Activated CD8-positive, alpha-beta memory T cell treated with anti-CD3 and anti-CD28 coated beads, Interleukin-2, amount 50 U/mL, for 1 hour (primary cell): ENCODE measurements at regions not wholly inside any gene's neighbourhood (a gene's known extent, or its start where the extent isn't known, plus 50 kb on each side); places are given as distances from the start of the nearest gene placed in this dataset.
"Not testable (repeated sequence)": the region's sequence is repeated elsewhere in the genome, so short reads cannot be mapped to it uniquely, and the experiment has no call there.

Source experiments
- DNase-seq: peaks from one replicate; pipeline ENCODE4 v3.0.0-alpha.2; 2020; ENCODE audit errors: extremely low read depth

DNA sequence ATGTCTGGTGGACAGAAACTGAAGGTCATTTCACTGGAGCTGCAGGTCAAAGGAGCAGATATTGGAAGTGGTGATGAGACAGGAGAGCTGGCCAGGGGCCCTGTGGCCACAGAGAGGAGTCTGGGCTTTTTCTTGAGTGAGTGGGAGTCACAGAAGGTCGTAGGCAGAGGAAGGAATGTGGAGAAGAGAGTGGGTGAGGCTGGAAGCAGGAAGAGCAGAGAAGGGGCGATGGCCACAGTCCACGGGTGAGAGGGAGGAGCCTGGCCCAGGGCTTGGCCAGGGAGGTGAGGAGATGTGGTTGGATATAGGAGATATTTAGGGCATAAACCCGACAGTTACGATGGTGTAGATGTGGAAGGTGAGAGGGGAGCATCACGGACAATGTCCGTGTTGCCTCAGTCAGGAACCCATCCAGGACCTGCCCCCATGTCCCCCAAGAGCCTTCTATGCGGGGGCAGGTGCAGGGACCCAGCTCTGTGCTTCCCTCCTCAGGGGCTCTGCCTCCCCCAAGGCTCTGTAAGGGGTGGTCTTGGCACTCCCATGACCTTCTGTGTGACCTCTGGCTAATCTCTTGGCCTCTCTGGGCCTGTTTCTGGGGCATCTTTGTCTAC lies 150.5 kb upstream of the PTPN1 start:
- DNase-seq = no peak

DNA sequence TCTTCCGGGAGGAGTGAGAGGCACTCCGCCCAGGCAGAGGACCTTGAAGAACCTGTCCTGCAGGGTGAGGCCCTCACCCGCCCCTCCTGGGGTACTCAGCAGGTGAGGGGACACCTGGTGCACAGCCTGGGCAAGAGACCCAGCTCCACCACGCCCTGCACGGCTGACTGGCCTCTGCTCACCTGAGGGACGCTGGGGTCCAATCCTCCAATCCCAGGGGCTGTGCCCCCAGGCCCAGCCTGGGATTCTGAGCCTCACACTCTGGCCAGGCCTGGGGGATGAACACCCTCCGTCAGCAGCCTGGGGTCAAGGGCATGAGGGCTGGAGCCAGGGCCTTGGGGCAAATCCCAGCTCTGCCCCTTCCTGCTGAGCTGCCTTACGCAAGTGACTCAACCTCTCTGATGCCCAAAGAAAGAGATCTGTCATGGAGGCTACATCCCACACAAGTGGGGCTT lies 149.9 kb upstream of the PTPN1 start:
- no peak for DNase-seq

DNA sequence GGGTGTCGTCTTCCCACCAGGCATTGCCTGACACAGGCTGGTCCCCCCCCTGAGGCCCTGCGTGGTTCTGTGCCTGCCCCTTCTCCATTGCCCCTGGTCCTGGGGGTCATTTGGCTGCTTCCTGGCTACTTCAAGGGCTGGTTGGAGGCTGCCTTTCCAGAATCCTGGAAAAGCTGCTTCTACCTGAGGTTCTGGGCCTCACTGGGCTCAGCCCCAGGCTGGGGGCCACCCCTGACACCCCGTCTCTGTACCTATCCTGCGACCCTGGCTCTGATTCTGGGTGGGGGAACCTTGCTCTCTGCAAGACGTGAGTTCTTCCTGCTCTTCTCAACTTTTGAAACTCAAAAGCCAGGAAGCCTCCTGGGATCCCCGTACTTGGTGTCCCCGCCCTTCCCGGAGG lies 149.3 kb upstream of the PTPN1 start:
- DNase-seq = no peak

DNA sequence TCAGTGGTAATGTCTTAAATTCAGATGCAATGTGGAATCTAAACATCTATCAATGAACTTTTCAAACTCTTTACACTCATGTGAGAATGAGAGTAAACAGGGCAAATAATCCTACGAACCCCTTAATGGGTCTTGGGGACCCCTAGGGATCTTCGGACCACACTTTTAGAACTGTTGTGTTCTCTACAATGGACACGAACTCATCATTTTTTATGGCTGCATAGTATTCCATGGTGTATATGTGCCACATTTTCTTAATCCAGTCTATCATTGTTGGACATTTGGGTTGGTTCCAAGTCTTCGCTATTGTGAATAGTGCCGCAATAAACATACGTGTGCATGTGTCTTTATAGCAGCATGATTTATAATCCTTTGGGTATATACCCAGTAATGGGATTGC lies 148.0 kb upstream of the PTPN1 start:
- DNase-seq = not testable (repeated sequence)

DNA sequence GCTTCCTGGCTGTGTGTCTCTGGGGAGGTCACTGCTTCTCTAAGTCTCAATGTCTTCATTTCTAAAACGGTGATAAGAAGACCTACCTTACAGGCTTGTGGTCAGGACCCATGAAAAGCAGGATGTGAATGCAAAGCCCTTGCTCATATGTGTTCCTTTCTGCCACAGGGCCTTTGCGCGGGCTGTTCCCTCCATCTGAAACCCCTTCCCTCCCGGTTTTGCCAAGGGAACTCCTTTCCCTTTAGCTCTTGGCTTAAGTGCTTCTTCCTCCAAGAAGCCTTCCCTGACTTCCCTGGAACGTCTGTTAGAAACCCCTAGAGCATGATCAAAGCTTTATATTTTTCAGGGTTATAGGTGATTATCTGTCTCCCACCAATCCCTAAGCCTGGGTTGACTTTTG lies 147.2 kb upstream of the PTPN1 start:
- no peak for DNase-seq

DNA sequence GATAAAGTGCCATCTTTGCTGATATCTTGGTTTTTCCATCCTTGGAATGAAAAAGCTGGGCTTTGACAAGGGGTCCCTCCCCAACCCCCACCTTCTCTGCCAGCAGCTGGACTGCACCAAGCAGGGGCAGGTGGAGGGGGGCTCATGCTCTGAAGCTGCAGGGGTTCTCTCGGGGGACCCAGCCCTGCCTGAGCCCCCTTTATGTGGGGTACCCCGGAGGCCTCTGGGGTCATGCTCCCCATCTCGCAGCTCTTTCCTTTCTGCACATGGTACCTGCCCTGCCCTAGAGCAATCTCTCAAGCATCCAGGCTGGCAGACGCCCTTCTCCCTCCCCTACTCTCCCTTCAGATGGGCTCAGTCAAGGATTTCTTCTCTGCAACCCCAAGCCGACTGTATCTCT lies 146.7 kb upstream of the PTPN1 start:
- no peak for DNase-seq

DNA sequence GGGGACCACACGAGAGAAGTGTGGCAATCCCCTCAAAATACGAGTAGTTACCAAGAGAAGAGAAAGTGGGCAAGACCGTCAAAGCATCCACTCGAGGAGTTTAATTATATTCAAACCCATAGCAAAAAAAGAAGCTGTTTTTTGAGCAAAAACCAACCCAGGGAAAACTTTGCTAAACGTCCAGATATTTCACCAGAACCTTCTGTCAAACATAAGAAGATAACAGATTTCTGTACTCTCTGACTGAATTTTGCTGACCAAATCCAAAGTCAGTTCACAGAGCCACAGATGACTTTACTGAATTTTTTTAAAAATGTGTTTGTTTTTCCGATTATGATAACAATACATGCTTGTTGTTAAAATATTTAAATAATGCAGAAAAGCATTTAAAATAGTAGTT lies 145.6 kb upstream of the PTPN1 start:
- no peak for DNase-seq

DNA sequence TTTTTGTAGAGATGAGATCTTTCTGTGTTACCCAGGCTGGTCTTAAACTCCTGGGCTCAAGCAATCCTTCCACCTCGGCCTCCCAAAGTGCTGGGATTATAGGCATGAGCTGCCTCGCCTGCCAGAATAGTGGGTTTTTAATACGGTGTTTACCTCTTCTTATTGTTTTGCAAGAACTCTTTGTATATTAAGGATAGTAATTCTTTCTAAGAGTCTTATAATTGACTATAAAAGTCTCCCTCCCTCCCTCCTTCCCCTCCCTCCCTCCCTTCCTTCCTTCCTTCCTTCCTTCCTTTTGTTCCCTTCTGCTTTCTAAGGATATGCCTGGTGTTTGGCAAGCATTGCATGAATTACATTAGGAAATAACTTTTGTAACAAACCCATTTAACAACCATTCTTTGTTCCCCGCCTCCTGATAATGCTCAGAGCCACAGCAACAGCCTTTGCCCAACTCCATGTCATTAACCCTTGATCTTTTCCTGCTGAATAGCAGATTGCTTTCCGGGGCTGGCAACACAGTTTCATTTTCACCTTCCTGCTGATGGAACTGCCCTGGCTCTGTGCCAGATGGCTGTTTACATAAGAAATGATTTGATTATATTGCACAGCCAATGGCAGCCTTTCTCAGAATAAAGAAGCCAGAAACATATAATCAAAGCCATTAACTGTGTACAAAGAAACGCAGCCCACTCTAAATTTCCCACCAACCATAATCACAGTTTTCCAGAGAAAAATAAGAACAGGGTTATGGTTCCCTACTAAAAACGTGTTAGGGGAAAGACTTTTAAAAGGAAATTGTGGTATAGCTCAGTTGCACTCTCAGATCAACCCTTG lies 143.7 kb upstream of the PTPN1 start:
- no peak for DNase-seq

DNA sequence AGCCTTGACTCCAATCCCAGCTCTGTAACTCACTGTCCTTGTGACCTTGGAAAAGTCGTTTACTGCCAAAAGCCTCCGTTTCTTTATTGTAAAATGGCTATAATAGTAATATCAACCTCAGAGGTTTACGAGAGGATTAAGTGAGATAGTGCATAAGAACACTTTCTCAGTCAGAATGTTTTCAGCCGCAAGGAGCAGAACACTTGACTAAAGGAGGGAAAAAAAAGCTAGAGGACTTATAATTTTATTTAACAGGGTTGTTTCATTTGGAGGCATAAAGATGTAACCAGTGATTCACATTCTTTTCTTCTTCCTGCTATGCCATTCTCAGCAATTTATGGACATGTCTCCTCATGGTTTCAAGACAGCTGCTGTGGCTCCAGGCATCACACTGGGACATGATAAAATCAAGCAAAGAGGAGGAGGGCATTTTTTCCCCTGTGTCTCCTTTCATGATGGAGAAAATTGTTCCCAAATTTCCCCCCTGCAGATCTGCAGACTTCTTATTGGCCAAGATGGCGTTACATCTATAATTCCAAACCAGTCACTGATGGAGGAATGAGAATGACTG lies 143.0 kb upstream of the PTPN1 start:
- DNase-seq = no peak

DNA sequence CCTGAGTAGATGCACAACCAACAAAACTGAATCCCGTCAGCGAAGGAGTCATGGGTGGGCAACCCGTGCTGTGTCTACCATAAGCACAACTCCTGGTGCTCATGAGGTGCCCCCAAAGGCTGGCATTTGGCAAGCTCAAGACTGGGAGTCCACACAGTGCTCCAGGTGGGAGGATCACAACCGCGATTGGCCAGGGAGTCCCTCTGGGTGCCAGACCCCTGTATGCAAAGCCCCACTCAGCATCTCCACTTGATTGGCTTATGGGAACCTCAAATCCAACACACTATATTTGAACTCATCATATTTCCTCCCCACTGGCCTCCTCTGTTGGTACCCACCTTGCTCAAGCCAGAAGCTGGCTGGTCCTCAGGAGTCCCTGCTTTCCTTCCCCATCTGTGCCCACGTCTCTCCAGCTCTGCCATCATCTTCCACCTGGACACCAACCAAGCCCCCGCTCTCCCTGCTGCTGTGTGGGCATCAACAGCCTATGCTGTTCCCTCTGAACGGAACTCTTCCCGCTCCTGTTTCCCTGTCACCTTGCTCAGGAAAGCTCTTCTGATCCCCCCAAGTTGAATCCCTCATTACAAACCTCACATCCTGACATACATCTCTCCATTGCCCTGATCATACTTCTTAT lies 142.3 kb upstream of the PTPN1 start:
- DNase-seq = no peak

DNA sequence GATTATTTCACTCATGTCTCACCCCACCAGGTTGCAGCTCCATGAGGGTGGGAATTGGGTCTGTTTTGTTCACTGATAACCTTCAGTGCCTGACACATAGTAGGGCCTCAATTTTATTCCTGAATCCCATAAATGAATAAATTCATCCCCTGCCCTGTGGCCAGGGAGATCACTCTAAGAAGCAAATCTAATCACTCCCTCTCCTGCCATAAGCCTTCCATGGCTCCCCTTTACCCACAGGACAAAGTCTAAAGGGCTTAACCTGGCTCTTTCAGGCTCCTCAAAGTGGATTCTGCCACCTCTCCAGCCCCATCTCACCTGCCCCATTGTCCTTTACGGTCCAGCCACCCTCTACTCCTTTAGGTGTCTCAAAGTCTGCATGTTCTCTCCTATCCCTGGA lies 141.8 kb upstream of the PTPN1 start:
- DNase-seq = no peak

DNA sequence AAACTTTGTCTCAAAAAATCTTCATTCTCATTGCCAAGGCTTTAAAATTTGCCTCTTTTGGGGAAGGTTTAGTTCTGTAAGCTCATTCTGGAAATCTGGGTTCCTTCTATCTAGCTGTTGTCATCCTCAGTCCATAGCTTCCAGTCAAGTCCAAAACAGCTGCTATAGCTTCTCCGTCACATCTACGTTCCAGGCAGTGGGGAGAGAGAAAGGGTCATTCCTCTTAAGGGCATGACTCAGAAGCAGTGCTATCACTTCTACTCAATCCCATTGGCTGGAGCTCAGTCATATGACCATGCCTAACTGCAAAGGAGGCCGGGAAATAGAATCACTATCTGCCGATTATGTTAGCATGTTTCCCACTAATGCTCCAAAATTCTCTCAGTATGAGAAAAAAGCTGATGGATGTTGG lies 141.4 kb upstream of the PTPN1 start:
- DNase-seq = no peak

DNA sequence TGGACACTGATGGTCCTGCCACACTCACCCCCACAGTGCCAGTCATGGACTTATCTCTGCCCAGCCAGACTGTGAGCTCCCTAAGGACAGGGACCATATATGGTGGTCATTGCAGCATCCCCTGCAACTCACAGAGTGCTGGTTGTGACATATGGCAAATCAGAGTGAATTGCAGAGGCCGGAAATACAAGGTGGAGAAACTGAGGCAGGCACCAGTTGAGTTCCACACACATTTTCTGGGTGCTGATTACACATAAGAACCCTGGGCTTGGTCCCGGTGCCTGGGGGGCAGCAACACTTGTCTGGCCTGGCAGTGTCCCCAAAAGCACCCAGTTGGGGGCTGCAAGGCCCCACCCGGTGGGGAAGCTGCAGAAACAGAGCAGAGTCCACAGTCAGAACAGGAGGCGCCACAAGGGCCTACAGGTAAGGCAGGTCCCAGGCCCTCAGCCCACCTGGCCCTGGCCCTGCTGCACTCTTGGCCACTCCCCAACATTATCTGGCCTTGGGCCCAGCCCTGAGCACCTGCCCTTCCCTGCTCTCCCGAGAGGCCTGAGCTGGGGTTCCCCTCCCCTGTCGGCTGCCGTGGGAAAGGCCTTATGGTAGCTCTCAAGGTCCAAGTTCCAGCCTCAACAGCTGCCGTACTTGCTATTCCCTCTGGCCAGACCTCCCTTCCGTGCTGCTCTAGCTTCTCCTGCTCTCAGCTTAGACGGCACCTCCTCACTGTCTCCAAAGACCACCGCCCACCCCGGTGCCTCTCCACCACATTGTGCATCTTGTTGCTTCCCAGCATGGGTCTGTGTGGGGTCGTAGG lies 140.8 kb upstream of the PTPN1 start:
- no peak for DNase-seq

DNA sequence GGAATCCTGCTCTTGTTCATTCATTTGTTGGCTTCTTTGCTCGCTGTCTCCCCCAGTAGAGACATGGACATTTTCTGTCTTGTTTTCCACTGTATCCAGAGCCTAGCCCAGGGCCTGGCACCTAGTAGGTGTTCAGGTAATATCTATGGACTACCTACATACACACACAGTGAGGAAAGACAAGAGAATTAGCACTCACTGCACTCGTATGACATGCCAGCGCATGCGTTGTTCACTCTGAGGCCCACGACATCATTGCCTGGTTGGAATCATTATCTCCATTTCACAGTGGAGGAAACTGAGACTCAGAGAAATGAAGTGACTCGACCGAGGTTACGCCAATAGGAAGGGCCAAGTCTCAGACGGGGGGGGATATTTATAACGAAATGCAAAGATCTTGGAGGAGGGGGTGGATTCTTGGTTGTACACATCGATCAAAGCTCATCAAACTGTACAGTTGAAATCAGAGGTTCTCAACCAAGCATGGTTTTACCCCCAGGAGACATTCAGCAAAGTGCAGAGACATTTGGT lies 140.1 kb upstream of the PTPN1 start:
- DNase-seq = no peak

DNA sequence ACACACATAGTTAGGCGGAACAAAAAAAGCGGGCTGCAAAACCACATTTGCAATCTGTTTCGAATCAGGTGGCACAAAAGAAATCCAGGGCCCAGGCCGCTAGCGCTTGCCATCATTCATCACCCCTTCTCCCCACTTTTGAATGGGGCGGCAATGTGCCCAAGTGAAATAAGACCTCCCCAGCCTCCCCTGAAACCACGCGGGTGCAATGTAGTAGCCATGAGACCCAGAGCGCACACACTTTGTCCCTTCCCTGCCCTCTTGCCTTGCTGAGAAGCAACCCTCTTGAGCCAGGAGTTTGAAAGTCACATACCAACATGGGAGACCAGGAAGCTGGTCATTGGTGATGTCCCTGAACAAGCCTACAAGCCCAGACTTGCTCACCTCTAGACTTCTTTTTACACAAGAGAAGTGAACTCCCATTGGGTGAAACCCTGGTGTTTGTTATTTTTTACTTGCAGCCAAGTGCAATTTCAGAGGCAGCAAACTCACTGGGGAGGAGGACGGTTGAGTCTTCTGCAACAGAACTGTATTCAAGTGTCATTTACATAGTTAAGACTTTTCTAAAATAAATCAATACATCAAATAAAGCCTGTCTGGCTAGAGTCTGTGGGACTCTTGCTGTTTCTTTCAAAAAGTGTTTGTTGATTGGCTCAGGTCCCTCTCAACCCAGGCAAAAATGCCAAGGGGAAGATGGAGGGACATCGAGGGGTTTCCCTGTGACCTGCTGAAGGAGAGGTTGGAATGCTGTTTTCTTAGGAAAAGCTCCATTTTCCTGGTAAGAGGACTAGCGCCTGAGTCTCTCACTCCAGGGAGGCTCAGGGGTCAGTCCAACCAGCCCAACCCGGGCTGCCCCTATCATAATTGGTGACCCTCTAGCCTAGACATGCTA lies 138.1 kb upstream of the PTPN1 start:
- no peak for DNase-seq

DNA sequence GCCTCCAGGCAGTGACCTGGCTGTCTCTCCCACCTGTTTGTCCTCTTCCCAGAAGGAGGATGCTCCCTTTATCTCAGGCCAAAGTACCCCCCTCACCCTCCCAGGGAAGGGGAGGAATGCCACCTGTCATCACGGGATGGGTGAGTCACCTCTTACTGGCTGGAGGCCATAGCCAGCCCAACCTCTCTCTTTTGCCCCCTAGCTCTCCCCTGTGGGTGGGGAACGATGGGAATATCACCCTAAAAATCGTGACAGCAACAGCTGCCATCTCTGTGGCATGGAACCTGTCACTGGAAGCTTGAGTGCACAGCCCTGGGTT lies 137.5 kb upstream of the PTPN1 start:
- no peak for DNase-seq

DNA sequence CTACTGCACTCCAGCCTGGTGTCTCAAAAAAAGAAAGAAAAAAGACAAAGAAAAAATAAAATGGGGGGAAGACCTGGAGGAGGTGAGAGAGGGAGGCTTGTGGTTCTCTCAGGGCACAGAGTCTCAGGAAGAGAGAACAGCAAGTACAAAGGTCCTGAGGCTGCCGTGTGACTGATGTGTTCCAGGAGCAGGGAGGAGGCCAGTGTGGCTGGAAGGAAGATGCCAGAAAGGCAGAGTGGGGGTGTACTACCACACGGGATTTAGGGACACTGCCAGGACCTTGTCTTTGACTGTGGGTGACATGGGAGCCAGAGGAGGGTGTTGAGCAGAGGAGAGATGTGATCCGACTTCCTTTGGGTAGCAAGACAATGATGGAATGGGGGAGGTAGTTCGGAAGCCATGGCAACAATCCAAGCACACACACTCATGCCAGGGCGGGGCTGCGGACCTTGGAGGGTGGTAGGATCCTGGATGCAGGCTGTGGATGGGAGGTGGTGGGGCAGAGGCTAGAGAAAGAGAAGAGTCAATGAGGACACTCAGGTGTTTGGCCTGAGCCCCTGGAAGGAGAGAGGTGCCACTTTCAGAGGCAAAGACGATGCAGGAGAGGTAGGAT lies 136.4 kb upstream of the PTPN1 start:
- DNase-seq = no peak

DNA sequence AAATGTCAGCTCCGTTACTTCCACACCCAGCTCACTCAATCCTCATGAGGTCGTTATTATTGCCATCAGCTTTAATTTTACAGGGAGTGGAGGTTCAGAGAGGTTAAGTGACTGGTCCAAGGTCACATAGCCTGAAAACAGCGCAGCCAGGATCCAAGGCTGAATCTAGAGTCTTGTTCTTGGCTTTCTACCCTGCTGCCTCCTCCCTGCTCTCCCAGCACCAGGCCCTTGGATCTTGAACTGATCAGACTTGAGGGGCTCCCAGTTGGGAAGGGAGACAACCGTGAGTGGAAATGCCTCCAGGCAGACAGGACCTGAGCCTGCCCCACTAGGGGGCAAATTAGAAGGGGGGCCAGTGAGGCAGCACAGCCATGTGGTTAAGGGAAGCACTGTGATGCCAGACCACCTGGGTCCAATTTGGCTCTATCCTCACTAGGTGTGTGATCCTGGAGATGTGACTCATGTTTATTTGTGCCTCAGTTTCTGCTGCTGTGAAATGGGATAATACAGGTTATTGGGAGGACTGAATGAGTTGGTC lies 135.6 kb upstream of the PTPN1 start:
- DNase-seq = no peak

DNA sequence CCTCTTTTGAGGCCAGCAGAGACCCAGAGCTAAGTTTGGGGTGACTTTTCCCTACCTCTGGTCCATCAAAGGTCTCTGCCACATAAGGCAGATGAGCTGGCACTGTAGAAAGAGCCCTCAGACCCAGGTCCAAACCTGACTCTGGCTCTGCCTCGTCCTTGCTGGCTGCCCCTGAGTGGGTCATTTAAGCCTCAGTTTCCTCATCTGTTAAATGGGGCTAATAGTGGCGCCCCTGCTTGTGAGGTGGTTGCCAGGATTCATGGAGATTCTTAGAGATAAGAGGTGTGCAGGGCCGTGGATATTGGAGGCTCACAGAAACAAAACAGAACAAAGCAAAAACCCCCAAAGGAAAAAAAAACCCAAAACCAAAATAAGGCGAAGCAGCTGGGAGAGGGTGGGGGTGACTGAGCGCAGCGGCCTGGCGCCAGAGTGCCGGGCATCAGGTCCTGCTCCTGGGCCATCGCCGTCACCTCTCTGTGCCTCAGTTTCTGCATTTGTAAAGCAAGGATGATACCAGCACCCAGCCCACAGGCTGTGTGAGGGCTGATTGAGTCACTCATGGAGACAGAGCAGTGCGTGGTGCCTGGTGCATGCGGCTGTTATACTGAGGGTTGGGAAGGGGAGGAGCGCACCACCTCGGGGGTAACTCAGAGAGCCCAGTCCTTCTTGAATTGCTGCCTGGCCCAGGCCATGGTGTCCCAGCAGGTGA lies 133.8 kb upstream of the PTPN1 start:
- DNase-seq = no peak
